Heart left ventricle (tissue), 16 donors: ENCODE measurements at regions not wholly inside any gene's neighbourhood (a gene's known extent, or its start where the extent isn't known, plus 50 kb on each side); places are given as distances from the start of the nearest gene placed in this dataset.

ENCODE experiments used
- ATAC-seq, 4 donors: fragments of 200-7000 bp; cut with Tn5 transposase; one replicate each; pipeline ENCODE4 v1.9.1; 2020 to 2022; ENCODE audit warnings: moderate library complexity in 4 of 4, mild to moderate bottlenecking in 3 of 4, moderate number of reproducible peaks in 1 of 4
- DNase-seq, 5 donors: peaks; one replicate each; pipeline ENCODE4 v3.0.0-alpha.2; 2020
- H3K27ac ChIP-seq, 12 donors: fragments of 200-600 bp; sonication (generic) in 4 of 12; one replicate each; pipeline versions ENCODE4 v1.5.0 to v1.8.0; 2016 to 2022; ENCODE audit warnings: mild to moderate bottlenecking in 2 of 12
- H3K27me3 ChIP-seq, 9 donors: fragments of 200-600 bp; sonication (generic) in 2 of 9; one replicate each; pipeline versions ENCODE4 v1.5.1 to v1.8.0; 2016 to 2022; ENCODE audit warnings: mild to moderate bottlenecking in 3 of 9
- H3K36me3 ChIP-seq, 9 donors: fragments of 200-600 bp; sonication (generic) in 2 of 9; one replicate each; pipeline versions ENCODE4 v1.5.0 to v1.8.0; 2018 to 2022; ENCODE audit warnings: mild to moderate bottlenecking in 2 of 9
- H3K4me1 ChIP-seq, 12 donors: fragments of 200-600 bp; sonication (generic) in 4 of 12; one replicate each; pipeline versions ENCODE4 v1.5.0 to v1.8.0; 2016 to 2022; ENCODE audit warnings: mild to moderate bottlenecking in 3 of 12
- H3K4me3 ChIP-seq, 12 donors: fragments of 200-600 bp; sonication (generic) in 4 of 12; one replicate each; pipeline versions ENCODE4 v1.5.0 to v1.8.0; 2017 to 2022; ENCODE audit warnings: mild to moderate bottlenecking in 9 of 12, moderate library complexity in 4 of 12
- H3K9me3 ChIP-seq, 12 donors: fragments of 200-600 bp; sonication (generic) in 4 of 12; one replicate each; pipeline versions ENCODE4 v1.5.0 to v1.8.0; 2016 to 2022; ENCODE audit warnings: mild to moderate bottlenecking in 1 of 12
- CTCF ChIP-seq, 12 donors: fragments of 200-600 bp; sonication (generic) in 4 of 12; IDR thresholded peaks; one replicate each; pipeline versions ENCODE4 v1.5.0 to v1.8.0; 2018 to 2022; ENCODE audit warnings: antibody characterized with exemption in 12 of 12, mild to moderate bottlenecking in 5 of 12
- POLR2A ChIP-seq, 2 donors: fragments of 450-650 bp; IDR thresholded peaks; one replicate each; pipeline ENCODE4 v1.6.1; 2017; ENCODE audit warnings: antibody characterized with exemption in 2 of 2, mild to moderate bottlenecking in 2 of 2, moderate library complexity in 2 of 2
- WGBS, 4 donors: extraction: QIAGEN DNeasy Blood & Tissue Kit in 2 of 4; methylation state at CpG; one replicate each; pipeline versions ENCODE4 v1.1.5 to v1.1.7; 2013 to 2018; 5-methylcytosine and 5-hydroxymethylcytosine counted together
- intact Hi-C, 10 donors: fragments of 100-400 bp; cut with DNase I; formaldehyde crosslinking; loops; one replicate each; pipeline versions ENCODE4 v1.11.1 to v1.14.2; 2022
- donor health status: ischemic (EF 13 %, LVEDD 7.1; RV severe dilation, severe dysfunction).
- donor health status: healthy with polysubstance abuse.
- donor health status: DM: no; HTN: yes; CAD: no.
- donor health status: DM: no; HTN: no; CAD: no.
- donor health status: ischemic (EF 25% LVEDD 6.9; RV normal size, moderate dysfunction).
- donor health status: ischemic (EF 25% LVEDD 5.7; RV mildly dilated, moderate dysfunction).
- donor health status: healthy.
- donor health status: DM: yes; HTN: yes; CAD: no.
- donor health status: ischemic (EF 35%, LVEDD 5.7; RV mildly dilated, moderate dysfunction).
- donor health status: nonischemic (EF 11% LVEDD 7.7; RV severe dilation, severe dysfunction).
- donor health status: DM: yes; HTN: yes; CAD: no.
- donor health status: PGD.
- donor health status: ischemic (EF 29% LVEDD 5.4; RV normal size, mild dysfunction).
- donor health status: nonischemic (EF 23%, LVEDD 6.1; RV moderate dilation, normal function).

- 72 to 77% (median 75%) methylated on average over 2 of the region's 2 CpGs for WGBS, 4 donors
- H3K4me1 ChIP-seq: no peaks in the 10 kb centered on the region
- no peak for TF ChIP-seq CTCF (IDR thresholded peaks at IDR 0.05)
- TF ChIP-seq POLR2A (IDR thresholded peaks at IDR 0.05): no peak
- peaks cover 0 to 7% (median 0%) of the 10 kb centered on the region in 12 donors for H3K9me3 ChIP-seq
- no peak overlapping the region for H3K4me3 ChIP-seq
- intact Hi-C loops: no loop called here
- ATAC-seq (no peak), DNase-seq (no peak)
- H3K27ac ChIP-seq: no peak overlapping the region
- H3K36me3 ChIP-seq: no peaks in the 10 kb centered on the region
- no peaks in the 10 kb centered on the region for H3K27me3 ChIP-seq
Observed at GRCh38 chr1:96338622-96339021, 383.0 kb upstream of the PTBP2 start.

GRCh38 chr1:96340686-96341085 is 380.9 kb upstream of the PTBP2 start:
- Histone ChIP-seq H3K4me3 (no peak overlapping the region), H3K27me3 (no peaks in the 10 kb centered on the region), H3K27ac (no peak overlapping the region), H3K36me3 (no peaks in the 10 kb centered on the region), H3K4me1 (no peaks in the 10 kb centered on the region), H3K9me3 (peaks cover 0 to 13% (median 0%) of the 10 kb centered on the region in 12 donors)
- DNase-seq (no peak), ATAC-seq (no peak)
- TF ChIP-seq POLR2A (IDR thresholded peaks at IDR 0.05) (no peak), CTCF (IDR thresholded peaks at IDR 0.05) (no peak)
- intact Hi-C loops: no loop called here

GRCh38 chr1:96346719-96347118 is 374.9 kb upstream of the PTBP2 start:
- intact Hi-C loops: no loop called here
- H3K4me1 ChIP-seq: no peaks in the 10 kb centered on the region
- no peak for ATAC-seq

GRCh38 chr1:96349896-96350295 is 371.7 kb upstream of the PTBP2 start:
- ATAC-seq (no peak), DNase-seq (no peak)
- Histone ChIP-seq H3K4me1 (no peaks in the 10 kb centered on the region), H3K4me3 (no peak overlapping the region), H3K27ac (no peak overlapping the region), H3K36me3 (no peaks in the 10 kb centered on the region), H3K9me3 (peaks cover 0 to under 1% (median 0%) of the 10 kb centered on the region in 12 donors), H3K27me3 (no peaks in the 10 kb centered on the region)
- intact Hi-C loops: no loop called here
- 84 to 94% (median 91%) methylated on average over 4 of the region's 4 CpGs for WGBS, 4 donors
- TF ChIP-seq POLR2A (IDR thresholded peaks at IDR 0.05): no peak
- TF ChIP-seq CTCF (IDR thresholded peaks at IDR 0.05): no peak

More at GRCh38 chr1:96346719-96347118, 374.9 kb upstream of the PTBP2 start:
- no peaks in the 10 kb centered on the region for H3K27me3 ChIP-seq
- H3K36me3 ChIP-seq: no peaks in the 10 kb centered on the region
- TF ChIP-seq POLR2A (IDR thresholded peaks at IDR 0.05): no peak
- no peak for TF ChIP-seq CTCF (IDR thresholded peaks at IDR 0.05)
- peaks cover 0 to 13% (median 0%) of the 10 kb centered on the region in 12 donors for H3K9me3 ChIP-seq
- H3K4me3 ChIP-seq: no peak overlapping the region
- H3K27ac ChIP-seq: no peak overlapping the region
- no peak for DNase-seq
